ENCODE measurements at regions not wholly inside any gene's neighbourhood (a gene's known extent, or its start where the extent isn't known, plus 50 kb on each side); places are given as distances from the start of the nearest gene placed in this dataset.
A peak's percentile ranks its signal among the peaks of the same experiment; 100 is the strongest.

DNA sequence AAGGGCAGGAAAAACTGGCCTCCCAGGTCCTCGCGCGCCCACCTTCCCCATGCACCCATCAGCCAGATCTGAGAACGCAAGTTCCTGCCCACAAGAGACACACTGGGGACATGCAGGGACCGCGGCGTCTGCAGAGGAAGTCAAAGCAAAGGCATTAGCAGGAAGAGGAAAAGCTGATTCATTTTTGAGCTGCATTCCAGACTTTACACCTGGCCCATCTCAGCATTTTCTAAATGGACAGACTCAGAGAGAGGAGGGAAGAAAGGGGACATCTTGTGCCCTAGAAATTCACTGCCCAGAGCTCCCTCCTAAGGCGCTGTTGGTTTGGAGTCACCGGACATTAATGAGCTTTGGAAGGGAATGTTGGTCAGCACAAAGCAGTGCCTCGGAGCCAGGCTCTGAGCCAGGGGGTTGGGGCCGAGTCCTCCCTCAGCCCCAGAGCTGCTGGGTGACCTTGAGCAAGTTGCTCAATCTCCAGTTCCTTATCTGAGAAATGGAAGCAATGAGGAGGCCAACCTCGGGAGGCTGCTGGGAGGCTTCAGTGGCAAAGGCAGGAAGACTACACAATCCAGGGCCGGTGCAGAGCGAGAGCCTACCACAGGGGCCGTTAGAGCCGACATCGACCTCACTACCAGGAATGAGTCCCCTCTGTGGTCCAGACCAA is 150.5 kb upstream of the IQSEC1 start:
- no peak for DNase-seq

DNA sequence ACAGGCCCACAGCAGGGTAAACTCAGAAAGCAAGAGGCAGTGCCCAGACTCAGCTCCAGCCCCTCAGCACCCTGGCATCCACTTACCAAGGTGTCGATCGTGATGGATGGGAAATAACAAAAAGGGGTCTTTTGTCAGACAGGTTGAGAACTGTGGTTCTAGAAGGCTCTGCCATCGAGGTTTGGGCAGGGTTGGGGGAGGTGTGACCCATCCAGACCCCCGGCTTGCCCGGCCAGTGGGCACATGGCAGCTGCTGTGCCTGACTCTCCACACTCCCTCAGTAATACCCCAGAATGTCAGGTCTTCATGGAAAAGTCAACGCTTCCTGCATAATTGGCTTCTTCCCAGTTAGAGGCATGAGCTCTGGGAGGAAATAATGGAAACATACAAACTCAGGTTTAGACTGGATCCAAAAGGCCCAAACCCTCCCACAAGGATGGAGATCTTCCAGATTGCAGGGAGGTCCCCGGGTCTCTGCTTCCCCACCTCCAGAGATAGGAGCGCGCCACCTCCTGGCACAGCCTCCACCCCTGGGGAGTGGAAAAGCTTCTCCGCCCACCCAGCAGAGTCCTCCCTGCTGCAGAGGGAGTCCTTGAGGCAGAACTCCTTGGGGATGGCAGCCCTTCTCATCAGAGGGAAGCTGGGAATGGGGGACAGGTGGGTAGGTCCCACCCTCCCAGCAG is 149.8 kb upstream of the IQSEC1 start:
- no peak for DNase-seq

DNA sequence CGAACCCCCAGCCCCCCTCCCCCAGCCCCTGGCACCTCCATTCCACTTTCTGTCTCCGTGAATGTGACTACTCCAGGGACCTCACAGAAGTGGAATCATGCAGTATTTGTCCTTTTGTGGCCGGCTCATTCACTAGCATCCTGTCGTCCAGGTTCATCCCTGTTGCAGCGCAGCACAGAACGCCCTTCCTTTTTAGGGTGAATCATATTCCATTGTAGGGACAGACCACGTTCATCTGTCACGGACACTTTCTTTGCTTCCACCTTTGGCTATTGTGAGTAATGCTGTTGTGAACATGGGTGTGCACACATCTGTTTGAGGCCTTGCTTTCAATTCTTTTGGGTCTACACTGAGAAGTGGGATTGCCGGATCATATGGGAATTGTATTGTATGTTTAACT is 148.9 kb upstream of the IQSEC1 start:
- DNase-seq: no peak

DNA sequence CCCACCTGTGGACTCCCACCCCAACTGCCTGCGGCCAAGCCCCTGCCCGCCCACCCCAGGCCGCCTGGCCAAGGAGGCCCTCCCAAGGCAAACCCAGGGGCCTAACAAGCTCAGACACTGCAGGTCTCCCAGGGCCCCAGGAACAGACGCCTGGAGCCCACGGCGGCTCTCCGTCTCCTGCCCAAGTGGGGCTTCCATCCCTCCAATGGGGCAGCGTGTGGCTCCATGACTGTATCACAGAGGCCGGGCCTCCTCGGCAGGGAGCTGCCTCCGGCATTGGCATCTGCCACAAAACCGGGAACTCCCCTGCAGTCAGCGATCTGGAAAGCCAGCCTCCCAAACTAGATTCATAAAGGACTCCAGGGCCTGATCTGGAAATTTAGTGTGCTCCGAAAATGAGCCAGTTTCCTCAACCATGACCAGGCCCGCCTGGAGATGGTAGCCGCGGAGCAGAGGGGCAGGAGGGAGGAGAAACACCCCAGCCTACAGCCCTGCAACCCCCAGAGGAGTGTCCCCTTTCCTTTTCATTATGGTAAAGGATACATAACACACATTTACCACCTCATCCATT is 148.3 kb upstream of the IQSEC1 start:
- peak in 1 of 3 experiments; percentile 15 for DNase-seq

- DNase-seq: no peak
These were observed 147.8 kb upstream of the IQSEC1 start for GRCh38 chr3:13220991-13221390.

GRCh38 chr3:13219902-13220296 is 146.7 kb upstream of the IQSEC1 start:
- DNase-seq: no peak

DNA sequence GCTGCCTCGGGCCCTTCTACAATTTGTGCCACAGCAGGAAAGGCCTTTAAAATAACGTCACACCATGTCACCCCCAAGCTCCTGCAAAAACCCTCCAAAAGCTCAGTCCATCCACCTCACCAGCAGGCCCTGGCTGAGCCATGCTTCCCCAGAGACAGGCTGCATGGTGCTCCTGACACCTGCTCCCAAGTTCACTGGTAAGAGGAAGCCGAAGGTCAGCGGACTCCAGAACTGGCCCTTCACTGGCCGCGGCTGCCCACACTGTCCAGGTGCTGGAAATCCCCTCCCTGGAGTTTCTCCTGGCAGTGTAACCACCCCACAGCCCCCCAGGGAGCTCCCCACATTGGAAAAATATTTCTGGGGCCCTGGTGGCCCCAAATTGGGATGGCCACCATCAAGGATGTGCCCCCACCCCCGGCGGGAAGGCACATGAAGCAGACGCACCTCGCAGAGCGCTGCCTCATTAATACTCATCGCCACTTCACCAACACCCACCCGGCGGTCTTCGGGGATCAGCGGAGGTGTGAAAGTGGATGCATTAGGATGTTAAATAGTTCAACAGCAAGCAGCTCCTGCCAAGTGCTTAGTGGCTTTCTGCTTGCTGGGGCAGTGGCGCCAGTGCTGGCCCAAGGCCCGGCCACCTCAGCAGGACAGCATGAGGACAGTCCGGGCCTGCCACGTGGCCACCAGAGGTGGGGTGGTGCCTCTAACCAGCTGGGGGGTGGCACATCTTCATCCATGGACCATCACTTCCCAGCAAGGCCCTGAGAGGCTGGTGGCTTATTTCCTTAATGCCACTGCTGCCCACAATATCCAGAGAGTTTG is 146.1 kb upstream of the IQSEC1 start:
- no peak for DNase-seq

DNA sequence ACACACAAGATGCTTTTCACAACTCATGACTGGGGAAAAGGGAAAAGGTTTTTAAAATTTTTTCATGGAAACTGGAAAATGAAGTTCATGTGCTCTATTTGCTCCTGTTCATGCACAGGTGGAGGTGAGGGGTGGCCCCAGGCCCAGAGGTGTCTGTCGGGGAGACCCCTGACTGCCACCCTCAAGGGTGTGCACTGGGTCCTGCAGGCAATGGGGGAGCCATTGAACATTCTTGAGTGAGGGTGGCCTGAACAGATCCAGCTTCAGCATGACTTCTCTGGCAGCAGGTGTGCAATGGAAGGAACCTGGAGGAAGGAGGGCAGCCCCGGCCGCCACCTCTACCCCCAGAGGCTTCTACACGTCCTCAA is 145.3 kb upstream of the IQSEC1 start:
- no peak for DNase-seq

DNA sequence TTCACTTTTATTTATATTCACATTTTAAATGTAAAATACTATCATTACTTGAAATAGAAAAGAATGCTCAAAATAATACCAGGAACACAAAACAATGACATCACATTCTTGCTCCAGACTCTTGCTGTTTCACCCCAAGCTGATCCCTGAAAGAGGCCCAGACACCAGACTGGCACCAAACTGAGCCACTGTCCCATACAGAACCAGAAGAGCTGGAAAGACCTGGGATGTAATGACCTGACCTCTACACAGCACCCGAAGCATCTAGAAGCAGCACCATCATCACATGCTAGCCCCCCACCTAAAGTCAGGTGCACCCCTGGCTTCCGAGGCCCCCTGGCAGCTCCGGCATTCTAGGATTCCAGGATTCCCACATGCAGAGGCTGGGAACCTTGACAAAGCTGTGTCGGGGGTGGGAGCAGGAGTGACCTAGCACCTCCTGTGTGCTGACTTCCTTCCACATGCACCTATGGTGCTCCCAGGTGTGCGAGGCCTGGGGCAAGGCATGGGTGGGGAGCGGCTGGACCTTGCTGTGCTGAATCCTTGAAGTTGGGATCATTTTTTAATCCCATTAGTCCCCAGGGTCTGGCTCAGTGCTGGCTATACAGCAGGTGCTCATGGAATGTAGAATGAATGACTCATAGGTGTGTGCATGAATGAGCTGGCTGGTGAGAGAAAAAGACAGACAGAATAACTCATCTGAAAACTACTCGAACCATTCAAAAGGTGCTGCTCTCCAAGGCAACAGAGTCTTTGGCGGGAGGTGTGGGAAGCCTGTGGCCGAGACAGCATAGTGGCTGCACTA is 144.7 kb upstream of the IQSEC1 start:
- no peak for DNase-seq

DNA sequence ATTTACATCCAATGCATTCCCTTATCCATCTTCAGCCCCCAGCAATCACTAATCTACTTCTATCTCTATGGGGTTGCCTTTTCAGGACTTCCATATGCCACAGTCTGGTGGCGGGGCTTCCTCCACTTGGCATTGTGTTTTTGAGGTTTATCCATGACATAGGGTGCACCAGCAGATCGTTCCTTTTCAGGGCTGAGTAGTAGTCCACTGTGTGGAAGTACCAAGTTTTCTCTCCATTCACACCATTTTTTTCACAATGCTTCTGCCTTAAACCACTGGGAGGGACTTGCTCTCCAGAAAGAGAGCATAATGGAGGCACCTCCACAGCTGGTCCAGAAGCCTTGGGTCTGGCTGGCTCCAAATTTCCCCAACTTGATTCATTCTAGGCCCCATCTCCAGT is 144.0 kb upstream of the IQSEC1 start:
- DNase-seq: no peak

DNA sequence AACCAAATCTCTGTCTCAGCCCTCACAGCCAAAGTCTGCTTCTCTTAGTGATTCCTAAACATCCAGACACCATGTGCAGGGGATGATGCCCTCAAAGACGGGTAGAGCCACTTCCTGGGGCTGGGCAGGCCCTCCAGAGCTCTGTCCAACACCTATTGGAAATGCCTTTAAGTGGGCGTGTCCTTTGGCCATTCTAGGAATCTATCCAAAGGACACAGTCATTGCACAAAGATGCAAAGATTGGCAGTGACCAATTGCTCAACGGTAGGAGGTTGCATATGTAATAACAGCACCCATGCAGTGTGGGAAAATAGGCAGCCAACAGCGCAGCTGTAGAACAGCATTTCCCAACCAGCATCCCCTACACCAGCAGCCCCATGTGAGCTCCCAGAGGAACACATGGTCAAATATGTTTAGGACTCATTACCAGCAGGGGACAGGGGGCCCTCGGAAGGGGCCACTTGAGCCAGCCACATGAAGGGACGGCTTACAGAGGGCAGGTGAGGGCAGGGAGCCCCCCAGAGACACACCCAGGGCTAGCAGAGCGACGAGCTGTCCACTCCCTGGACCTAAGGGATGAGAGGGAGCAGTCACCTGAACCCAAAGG is 142.8 kb upstream of the IQSEC1 start:
- no peak for DNase-seq

DNA sequence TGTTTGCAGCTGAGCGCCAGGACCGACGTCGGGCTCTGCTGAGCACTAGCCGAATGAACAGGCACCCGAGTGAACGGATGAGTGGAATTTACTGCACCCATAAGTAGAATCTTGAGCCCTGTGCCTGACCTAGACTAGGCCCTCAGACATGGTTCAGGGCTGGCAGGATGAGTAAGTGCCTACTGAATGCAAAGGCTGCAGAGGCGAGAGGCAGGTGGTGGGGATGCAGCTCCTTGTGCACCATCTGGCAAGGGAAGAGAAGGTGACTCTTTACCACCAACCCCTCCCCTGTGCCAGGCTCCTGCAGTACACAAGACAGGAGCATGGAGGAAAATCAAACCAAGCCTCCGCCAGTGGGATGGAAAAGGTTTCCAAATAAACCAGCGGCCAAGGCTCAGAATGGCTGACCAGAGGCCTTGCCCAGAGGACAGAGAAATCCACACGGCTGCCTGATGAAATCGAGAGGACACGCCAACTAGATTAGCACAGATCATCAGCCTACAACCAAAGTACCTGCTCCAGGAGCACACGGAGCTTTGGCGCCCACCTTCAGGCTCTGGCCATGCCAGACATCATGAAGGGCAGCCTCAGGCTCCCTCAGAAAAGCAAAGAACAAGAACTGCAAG is 141.7 kb upstream of the IQSEC1 start:
- DNase-seq: peak in 2 of 3 experiments; percentile 47 to 76

DNA sequence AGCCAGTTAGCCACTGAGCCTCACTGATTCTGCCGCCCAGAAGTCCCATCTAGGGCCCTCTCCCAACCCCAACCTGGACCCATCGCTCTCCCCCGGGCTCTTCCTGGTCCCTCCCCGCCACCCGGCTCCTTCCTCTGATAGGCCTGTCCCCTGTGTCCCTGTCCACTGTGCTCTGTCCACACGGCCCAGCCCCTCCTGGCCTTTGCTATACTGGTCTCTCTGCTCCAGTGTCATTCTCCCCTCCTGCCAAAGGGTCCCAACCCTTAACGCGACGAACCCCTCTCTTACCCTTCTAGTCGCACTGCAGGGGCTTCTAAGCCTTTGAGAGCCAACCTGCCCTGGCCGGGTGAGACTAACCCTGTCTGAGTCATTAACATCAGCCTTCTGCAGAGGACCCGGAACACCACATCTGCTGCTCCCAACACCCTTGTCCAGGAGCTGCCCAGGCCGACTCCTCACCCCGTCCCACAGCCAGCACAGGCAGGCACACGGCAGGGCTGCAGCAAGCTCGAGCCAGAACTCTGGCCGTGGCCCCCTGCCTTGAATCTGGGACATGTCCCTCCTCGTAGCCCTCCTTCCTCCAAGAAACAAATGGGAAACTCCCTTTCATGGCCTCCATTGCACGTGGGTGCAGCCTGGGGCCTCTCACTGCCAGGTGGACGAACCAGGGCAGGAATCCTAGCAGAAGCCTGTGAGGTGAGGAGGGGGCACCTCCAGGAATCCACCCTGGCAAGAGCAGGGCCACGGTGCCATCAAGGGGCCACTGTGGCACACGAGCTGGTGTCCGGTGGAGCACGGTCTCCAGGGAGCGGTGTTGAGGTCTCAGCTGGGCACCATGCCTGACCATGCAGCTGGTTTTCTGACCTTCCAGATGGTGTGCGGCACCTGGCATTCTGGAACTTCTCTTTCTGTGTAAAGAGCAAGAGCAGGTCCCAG is 140.9 kb upstream of the IQSEC1 start:
- peak in 1 of 3 experiments; percentile 47 for DNase-seq

GRCh38 chr3:13213490-13213889 is 140.3 kb upstream of the IQSEC1 start:
- peak in 1 of 3 experiments; percentile 2 for DNase-seq

DNA sequence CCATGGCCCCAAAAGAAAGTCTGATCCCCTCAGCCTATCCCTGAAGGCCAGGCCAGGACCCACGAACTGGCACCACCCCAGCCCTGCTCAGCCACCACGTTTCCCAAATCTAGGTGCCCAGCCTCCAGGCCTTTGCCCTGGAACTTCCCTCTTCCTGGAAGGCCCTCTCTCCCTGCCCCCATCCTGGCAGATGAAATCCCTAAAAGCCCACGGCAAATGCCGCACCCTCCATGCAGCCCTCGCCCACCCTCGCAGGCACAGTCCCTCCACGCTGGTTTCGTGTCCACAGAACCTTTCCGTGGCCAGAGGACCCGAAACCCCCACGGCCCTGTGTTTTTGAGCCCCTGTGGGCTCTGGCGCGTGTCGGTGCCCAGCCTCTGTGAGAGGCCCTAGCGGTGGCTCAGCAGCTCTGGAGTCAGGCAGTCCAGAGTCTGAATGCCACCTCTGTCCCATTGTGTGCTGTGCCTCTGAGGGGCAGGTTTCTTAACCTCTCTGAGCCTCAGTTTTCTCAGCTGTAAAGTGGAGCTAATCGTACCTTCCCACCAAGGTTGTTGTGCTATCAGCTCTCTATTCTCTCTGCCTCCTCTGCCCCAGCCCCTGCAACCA is 138.5 kb upstream of the IQSEC1 start:
- DNase-seq: no peak

DNA sequence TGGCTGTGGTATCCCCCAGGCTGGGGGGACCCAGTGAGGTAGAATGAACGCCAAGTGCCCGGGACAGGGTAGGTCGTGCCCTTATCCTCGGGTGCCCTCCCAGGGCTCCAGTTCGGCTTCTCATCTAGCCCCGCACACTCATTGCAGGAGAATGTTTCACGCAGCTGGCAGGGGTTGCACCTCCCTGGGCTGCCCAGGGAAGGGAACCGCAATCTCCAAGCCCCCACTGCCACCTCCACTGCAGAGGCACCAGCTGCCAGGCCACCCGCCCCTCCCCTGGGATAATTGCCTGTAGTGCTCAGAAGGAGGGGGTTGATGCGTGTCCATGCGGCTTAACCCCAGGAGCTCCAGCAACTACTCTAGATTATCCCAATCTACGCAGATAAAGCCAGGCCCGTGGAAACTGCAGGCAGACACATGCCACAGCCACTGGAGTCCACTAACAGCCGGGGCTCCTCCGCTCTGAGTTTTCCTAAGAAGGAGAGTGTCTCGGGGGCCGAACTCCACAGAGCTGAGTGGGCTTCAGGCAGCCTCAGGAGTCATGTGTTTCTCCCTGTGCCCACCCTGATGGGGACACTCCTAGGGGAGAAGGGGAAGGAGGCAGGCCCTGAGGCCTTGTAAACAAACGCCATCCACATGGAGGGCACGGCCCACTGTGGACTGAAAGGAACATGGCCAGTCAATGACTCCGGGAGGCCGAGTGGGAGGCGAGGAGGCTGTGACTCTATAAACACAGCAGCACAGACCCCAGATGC is 137.2 kb upstream of the IQSEC1 start:
- DNase-seq: peak in 2 of 3 experiments; percentile 9 to 59

GRCh38 chr3:13209634-13209997 is 136.4 kb upstream of the IQSEC1 start:
- no peak for DNase-seq

GRCh38 chr3:13208706-13209633 is 135.7 kb upstream of the IQSEC1 start:
- no peak for DNase-seq
